ENCODE measurements at regions not wholly inside any gene's neighbourhood (a gene's known extent, or its start where the extent isn't known, plus 50 kb on each side); places are given as distances from the start of the nearest gene placed in this dataset.

- no peak overlapping the region for H3K9ac ChIP-seq (ENCODE audit: insufficient read depth, low read length)
Measured at GRCh38 chr13:104483631-104484030, 1417.4 kb upstream of the SLC10A2 start.

DNA sequence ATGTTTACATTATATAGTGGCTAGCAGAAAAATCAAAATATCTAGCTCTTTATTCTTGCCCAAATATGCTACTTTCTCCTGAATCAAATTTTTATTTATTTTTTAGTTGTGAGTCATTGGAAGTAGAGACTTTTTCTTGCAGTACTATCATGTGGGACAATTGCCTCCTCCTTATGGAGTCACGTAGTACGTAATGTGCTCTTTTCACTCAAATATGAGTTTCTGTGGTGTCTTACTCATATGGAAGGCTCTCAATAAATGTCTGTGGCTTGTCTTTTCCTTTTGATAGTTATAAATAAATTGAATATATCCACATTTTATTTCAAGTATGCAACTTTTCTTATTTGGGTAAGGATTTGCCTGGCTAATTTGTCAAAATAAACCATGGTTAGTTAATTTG, 1411.0 kb upstream of the SLC10A2 start:
- Histone ChIP-seq H3K36me3 (ENCODE audit: control insufficient read depth, insufficient read depth, low read length) (no peaks in the 10 kb centered on the region), H4K20me1 (ENCODE audit: control insufficient read depth, extremely low read depth, insufficient read depth, low read length) (no peaks in the 10 kb centered on the region), H3K27me3 (ENCODE audit: control insufficient read depth, insufficient read depth, low read length) (no peaks in the 10 kb centered on the region), H3K79me2 (ENCODE audit: control insufficient read depth, insufficient read depth, low read length) (no peaks in the 10 kb centered on the region), H3K27ac (ENCODE audit: insufficient read depth, low read length) (no peak overlapping the region), H3K9ac (ENCODE audit: insufficient read depth, low read length) (no peak overlapping the region), H3K9me3 (ENCODE audit: control insufficient read depth, insufficient read depth, low read depth, low read length) (no peaks in the 10 kb centered on the region), H2AFZ (ENCODE audit: low read length) (no peak overlapping the region), H3K4me1 (ENCODE audit: control insufficient read depth, extremely low read depth, insufficient read depth, low read length) (no peaks in the 10 kb centered on the region), H3K4me3 (replicated peaks in 1 of 4; ENCODE audit: control extremely low read depth in 1 of 4, insufficient read depth in 1 of 4, low read depth in 3 of 4, low read length in 4 of 4) (no peak overlapping the region), H3K4me2 (ENCODE audit: extremely low read depth, insufficient read depth, low read length) (no peak overlapping the region)
- peak; percentile 64 to 80 for DNase-seq (ENCODE audit: low read depth in 2 of 2)
- no peak for TF ChIP-seq CTCF (conservative IDR thresholded peaks at IDR 0.05 in 1 of 2, IDR thresholded peaks at IDR 0.05 in 1 of 2; ENCODE audit: low read depth in 1 of 2, low read length in 2 of 2)
- TF ChIP-seq EZH2 (IDR thresholded peaks at IDR 0.05; ENCODE audit: low read length, missing control alignments): no peak

More at GRCh38 chr13:104483631-104484030, 1417.4 kb upstream of the SLC10A2 start:
- no peaks in the 10 kb centered on the region for H3K79me2 ChIP-seq (ENCODE audit: control insufficient read depth, insufficient read depth, low read length)
- H3K27me3 ChIP-seq (ENCODE audit: control insufficient read depth, insufficient read depth, low read length): no peaks in the 10 kb centered on the region
- H3K9me3 ChIP-seq (ENCODE audit: control insufficient read depth, insufficient read depth, low read depth, low read length): no peaks in the 10 kb centered on the region
- H3K36me3 ChIP-seq (ENCODE audit: control insufficient read depth, insufficient read depth, low read length): no peaks in the 10 kb centered on the region
- no peak overlapping the region for H3K4me2 ChIP-seq (ENCODE audit: extremely low read depth, insufficient read depth, low read length)
- DNase-seq (ENCODE audit: low read depth in 2 of 2): no peak
- no peaks in the 10 kb centered on the region for H4K20me1 ChIP-seq (ENCODE audit: control insufficient read depth, extremely low read depth, insufficient read depth, low read length)
- no peak overlapping the region for H2AFZ ChIP-seq (ENCODE audit: low read length)
- H3K4me3 ChIP-seq (replicated peaks in 1 of 4; ENCODE audit: control extremely low read depth in 1 of 4, insufficient read depth in 1 of 4, low read depth in 3 of 4, low read length in 4 of 4): no peak overlapping the region
- no peak for TF ChIP-seq EZH2 (IDR thresholded peaks at IDR 0.05; ENCODE audit: low read length, missing control alignments)
- TF ChIP-seq CTCF (conservative IDR thresholded peaks at IDR 0.05 in 1 of 2, IDR thresholded peaks at IDR 0.05 in 1 of 2; ENCODE audit: low read depth in 1 of 2, low read length in 2 of 2): no peak
- no peak overlapping the region for H3K27ac ChIP-seq (ENCODE audit: insufficient read depth, low read length)
- no peaks in the 10 kb centered on the region for H3K4me1 ChIP-seq (ENCODE audit: control insufficient read depth, extremely low read depth, insufficient read depth, low read length)

- Histone ChIP-seq H3K36me3 (ENCODE audit: control insufficient read depth, insufficient read depth, low read length) (no peaks in the 10 kb centered on the region), H3K27ac (ENCODE audit: insufficient read depth, low read length) (no peak overlapping the region), H4K20me1 (ENCODE audit: control insufficient read depth, extremely low read depth, insufficient read depth, low read length) (no peaks in the 10 kb centered on the region), H3K4me1 (ENCODE audit: control insufficient read depth, extremely low read depth, insufficient read depth, low read length) (no peaks in the 10 kb centered on the region), H2AFZ (ENCODE audit: low read length) (no peak overlapping the region), H3K79me2 (ENCODE audit: control insufficient read depth, insufficient read depth, low read length) (no peaks in the 10 kb centered on the region), H3K27me3 (ENCODE audit: control insufficient read depth, insufficient read depth, low read length) (no peaks in the 10 kb centered on the region), H3K4me2 (ENCODE audit: extremely low read depth, insufficient read depth, low read length) (no peak overlapping the region), H3K9ac (ENCODE audit: insufficient read depth, low read length) (no peak overlapping the region), H3K9me3 (ENCODE audit: control insufficient read depth, insufficient read depth, low read depth, low read length) (no peaks in the 10 kb centered on the region), H3K4me3 (replicated peaks in 1 of 4; ENCODE audit: control extremely low read depth in 1 of 4, insufficient read depth in 1 of 4, low read depth in 3 of 4, low read length in 4 of 4) (no peak overlapping the region)
- TF ChIP-seq EZH2 (IDR thresholded peaks at IDR 0.05; ENCODE audit: low read length, missing control alignments) (no peak), CTCF (conservative IDR thresholded peaks at IDR 0.05 in 1 of 2, IDR thresholded peaks at IDR 0.05 in 1 of 2; ENCODE audit: low read depth in 1 of 2, low read length in 2 of 2) (no peak)
- DNase-seq (ENCODE audit: low read depth in 2 of 2): peak in 1 of 2 donors; percentile 42
Measured at GRCh38 chr13:104473936-104474335, 1407.7 kb upstream of the SLC10A2 start.
